Testis (tissue), 2 donors: ENCODE measurements at regions not wholly inside any gene's neighbourhood (a gene's known extent, or its start where the extent isn't known, plus 50 kb on each side); places are given as distances from the start of the nearest gene placed in this dataset.

Source experiments
- POLR2A ChIP-seq: fragments of 450-650 bp; IDR thresholded peaks from one replicate; pipeline ENCODE4 v1.6.1; 2017; ENCODE audit warnings: antibody characterized with exemption, mild to moderate bottlenecking, moderate library complexity
- TF ChIP-seq, protein P1 (sequence below), 3 experiments: fragments of 450-650 bp in 2 of 3; fragments of 200-600 bp in 1 of 3; sonication (generic) in 1 of 3; IDR thresholded peaks; one replicate each; pipeline ENCODE4 v1.5.1; 2016 to 2019; ENCODE audit warnings: antibody characterized with exemption in 3 of 3, mild to moderate bottlenecking in 2 of 3, moderate library complexity in 1 of 3

DNA sequence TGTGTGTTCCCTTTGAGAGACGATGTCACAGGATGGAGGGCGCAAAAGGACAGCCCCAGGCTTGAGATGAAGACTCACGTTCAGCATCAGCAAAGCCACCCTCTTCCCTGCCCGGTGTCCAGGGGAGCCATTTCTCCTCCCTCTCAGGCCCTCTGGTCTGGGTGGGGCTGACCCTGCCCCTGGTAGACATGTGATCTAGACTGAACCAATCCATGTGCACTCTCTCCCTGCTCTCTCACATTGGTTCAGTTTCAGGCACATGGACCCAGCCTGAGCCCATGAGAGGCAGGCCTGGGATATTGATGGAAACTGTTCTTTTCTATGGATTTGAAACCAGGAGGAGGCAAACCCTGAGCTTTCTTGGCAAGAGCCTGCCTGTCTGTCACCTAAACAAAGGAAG, 115.6 kb upstream of the IGSF21 start:
- TF ChIP-seq, protein P1, sequence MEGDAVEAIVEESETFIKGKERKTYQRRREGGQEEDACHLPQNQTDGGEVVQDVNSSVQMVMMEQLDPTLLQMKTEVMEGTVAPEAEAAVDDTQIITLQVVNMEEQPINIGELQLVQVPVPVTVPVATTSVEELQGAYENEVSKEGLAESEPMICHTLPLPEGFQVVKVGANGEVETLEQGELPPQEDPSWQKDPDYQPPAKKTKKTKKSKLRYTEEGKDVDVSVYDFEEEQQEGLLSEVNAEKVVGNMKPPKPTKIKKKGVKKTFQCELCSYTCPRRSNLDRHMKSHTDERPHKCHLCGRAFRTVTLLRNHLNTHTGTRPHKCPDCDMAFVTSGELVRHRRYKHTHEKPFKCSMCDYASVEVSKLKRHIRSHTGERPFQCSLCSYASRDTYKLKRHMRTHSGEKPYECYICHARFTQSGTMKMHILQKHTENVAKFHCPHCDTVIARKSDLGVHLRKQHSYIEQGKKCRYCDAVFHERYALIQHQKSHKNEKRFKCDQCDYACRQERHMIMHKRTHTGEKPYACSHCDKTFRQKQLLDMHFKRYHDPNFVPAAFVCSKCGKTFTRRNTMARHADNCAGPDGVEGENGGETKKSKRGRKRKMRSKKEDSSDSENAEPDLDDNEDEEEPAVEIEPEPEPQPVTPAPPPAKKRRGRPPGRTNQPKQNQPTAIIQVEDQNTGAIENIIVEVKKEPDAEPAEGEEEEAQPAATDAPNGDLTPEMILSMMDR (IDR thresholded peaks at IDR 0.05) = no peak
- no peak for TF ChIP-seq POLR2A
